DOHH2 (cell line): ENCODE measurements at regions not wholly inside any gene's neighbourhood (a gene's known extent, or its start where the extent isn't known, plus 50 kb on each side); places are given as distances from the start of the nearest gene placed in this dataset.

Source experiments
- CTCF ChIP-seq: fragments of 200-600 bp; sonication (generic); IDR thresholded peaks from one replicate; pipeline ENCODE4 v1.5.1; 2014; ENCODE audit warnings: antibody characterized with exemption, mild to moderate bottlenecking, low read depth, low read length; ENCODE audit not compliant: poor library complexity, severe bottlenecking
- EZH2phosphoT487 ChIP-seq: fragments of 200-600 bp; sonication (generic); IDR thresholded peaks from 2 replicates; pipeline ENCODE4 v1.6.1; 2017; ENCODE audit warnings: borderline replicate concordance, mild to moderate bottlenecking, antibody characterized with exemption, low read length, moderate library complexity, mixed read lengths

GRCh38 chr1:110731529-110731928 lies 56.8 kb upstream of the KCNA3 start:
- TF ChIP-seq CTCF, result no peak
- no peak for TF ChIP-seq EZH2phosphoT487
